ENCODE measurements at regions not wholly inside any gene's neighbourhood (a gene's known extent, or its start where the extent isn't known, plus 50 kb on each side); places are given as distances from the start of the nearest gene placed in this dataset.
A peak's percentile ranks its signal among the peaks of the same experiment; 100 is the strongest.

DNA sequence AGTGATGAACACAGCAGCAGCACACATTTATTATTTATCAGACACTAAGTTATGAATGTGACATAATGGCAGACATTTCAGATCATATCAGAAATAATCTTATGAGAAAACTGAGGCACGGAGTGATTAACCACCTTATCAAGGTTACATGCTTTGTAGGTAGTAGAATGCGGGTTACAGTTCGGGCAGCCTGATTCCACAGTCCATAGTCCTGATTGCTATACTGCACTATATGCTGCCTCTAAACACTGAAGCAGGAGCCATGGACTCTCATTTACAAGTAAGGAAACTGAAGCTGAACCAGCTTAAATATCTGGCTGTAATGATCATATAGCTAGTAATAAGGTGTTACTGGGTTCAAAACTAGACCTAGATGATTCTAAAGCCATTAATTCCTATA, 291.3 kb upstream of the ADAMTSL1 start:
- Mint-ChIP-seq H3K4me3 (no peak overlapping the region), H3K36me3 (peaks cover 4% of the 10 kb centered on the region), H3K4me1 (peaks cover 38% of the 10 kb centered on the region), H3K27me3 (ENCODE audit: low read depth) (no peaks in the 10 kb centered on the region), H3K27ac (no peak overlapping the region), H3K9me3 (peaks cover 6% of the 10 kb centered on the region)
- TF ChIP-seq, protein P1, sequence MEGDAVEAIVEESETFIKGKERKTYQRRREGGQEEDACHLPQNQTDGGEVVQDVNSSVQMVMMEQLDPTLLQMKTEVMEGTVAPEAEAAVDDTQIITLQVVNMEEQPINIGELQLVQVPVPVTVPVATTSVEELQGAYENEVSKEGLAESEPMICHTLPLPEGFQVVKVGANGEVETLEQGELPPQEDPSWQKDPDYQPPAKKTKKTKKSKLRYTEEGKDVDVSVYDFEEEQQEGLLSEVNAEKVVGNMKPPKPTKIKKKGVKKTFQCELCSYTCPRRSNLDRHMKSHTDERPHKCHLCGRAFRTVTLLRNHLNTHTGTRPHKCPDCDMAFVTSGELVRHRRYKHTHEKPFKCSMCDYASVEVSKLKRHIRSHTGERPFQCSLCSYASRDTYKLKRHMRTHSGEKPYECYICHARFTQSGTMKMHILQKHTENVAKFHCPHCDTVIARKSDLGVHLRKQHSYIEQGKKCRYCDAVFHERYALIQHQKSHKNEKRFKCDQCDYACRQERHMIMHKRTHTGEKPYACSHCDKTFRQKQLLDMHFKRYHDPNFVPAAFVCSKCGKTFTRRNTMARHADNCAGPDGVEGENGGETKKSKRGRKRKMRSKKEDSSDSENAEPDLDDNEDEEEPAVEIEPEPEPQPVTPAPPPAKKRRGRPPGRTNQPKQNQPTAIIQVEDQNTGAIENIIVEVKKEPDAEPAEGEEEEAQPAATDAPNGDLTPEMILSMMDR (IDR thresholded peaks at IDR 0.05; ENCODE audit: unreplicated experiment) = no peak
- no peak for DNase-seq (ENCODE audit: low spot score in 2 of 2, unreplicated experiment in 2 of 2)

DNA sequence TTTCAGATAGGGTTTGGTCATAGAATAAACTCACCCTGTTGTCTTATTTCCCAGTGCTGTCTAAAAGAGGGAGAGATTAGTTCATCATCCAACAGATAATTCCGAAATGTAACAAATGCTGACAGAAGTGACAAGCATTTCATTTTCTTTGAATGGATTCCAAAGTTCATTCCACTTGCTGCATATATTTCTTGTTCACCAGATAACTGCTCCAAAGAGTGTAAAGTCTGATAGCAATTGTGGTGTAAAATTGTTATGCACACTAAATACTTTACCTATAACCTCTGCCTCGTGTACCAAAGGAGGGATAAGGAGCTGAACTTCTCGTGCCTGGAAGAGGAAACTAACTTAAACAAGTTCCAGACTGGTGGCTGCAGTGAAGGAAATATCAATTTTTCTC, 290.0 kb upstream of the ADAMTSL1 start:
- Mint-ChIP-seq H3K27ac (peak overlapping the region; percentile 62), H3K27me3 (ENCODE audit: low read depth) (no peaks in the 10 kb centered on the region), H3K4me1 (peaks cover 51% of the 10 kb centered on the region), H3K36me3 (no peaks in the 10 kb centered on the region), H3K9me3 (peaks cover 4% of the 10 kb centered on the region), H3K4me3 (no peak overlapping the region)
- TF ChIP-seq, protein P1 (IDR thresholded peaks at IDR 0.05; ENCODE audit: unreplicated experiment) = no peak
- DNase-seq (ENCODE audit: low spot score in 2 of 2, unreplicated experiment in 2 of 2) = no peak

DNA sequence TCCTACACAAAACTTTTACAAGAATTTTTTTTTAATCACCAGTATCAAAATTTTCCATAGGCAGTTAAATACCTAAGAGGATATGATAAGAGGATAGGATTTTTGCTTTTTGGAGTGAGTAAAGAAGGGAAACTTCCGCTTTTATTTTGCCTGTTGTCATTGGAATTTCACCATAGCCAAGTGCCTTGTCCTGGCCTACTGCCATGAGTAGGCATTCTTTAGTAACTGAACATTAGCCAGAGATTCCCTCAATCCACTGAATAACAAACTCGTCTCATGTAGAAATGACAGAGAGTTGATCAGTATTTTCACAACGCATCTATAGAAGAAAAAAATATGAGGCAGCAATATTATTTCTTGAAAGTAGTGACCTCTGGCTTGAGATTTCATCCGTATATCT, 289.6 kb upstream of the ADAMTSL1 start:
- peaks cover under 1% of the 10 kb centered on the region for H3K9me3 Mint-ChIP-seq
- no peak overlapping the region for H3K4me3 Mint-ChIP-seq
- no peaks in the 10 kb centered on the region for H3K27me3 Mint-ChIP-seq (ENCODE audit: low read depth)
- TF ChIP-seq, protein P1 (IDR thresholded peaks at IDR 0.05; ENCODE audit: unreplicated experiment) = no peak
- H3K36me3 Mint-ChIP-seq = no peaks in the 10 kb centered on the region
- H3K27ac Mint-ChIP-seq = peak overlapping the region; percentile 62
- no peak for DNase-seq (ENCODE audit: low spot score in 2 of 2, unreplicated experiment in 2 of 2)
- peaks cover 52% of the 10 kb centered on the region for H3K4me1 Mint-ChIP-seq

DNA sequence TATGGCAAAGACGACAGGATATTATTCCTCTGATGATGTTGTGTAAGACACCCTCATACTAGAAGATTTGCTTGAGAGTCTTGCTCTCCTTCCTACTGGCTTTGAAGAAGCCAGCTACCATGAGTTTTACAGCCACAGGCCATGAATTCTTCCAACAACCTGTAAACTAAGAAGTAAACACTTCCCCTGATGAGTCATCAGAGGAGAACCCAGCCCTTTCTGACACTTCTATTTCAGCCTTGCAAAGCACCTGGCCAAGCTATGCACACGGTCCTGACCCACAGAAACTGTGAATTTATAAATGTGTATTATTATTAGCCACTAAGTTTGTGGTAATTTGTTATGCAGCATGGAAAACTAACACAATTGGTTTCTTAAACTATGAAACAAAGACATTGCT, 288.8 kb upstream of the ADAMTSL1 start:
- Mint-ChIP-seq H3K9me3 (no peaks in the 10 kb centered on the region), H3K4me1 (peaks cover 59% of the 10 kb centered on the region), H3K27ac (peak overlapping the region; percentile 62), H3K27me3 (ENCODE audit: low read depth) (no peaks in the 10 kb centered on the region), H3K4me3 (no peak overlapping the region), H3K36me3 (no peaks in the 10 kb centered on the region)
- no peak for DNase-seq (ENCODE audit: low spot score in 2 of 2, unreplicated experiment in 2 of 2)
- TF ChIP-seq, protein P1 (IDR thresholded peaks at IDR 0.05; ENCODE audit: unreplicated experiment) = no peak

GRCh38 chr9:18188971-18189370, 285.0 kb upstream of the ADAMTSL1 start:
- peaks cover 52% of the 10 kb centered on the region for H3K4me1 Mint-ChIP-seq

More at GRCh38 chr9:18188971-18189370, 285.0 kb upstream of the ADAMTSL1 start:
- Mint-ChIP-seq H3K9me3 (no peaks in the 10 kb centered on the region), H3K27me3 (ENCODE audit: low read depth) (no peaks in the 10 kb centered on the region), H3K4me3 (no peak overlapping the region), H3K27ac (peak overlapping the region; percentile 77), H3K36me3 (no peaks in the 10 kb centered on the region)
- TF ChIP-seq, protein P1 (IDR thresholded peaks at IDR 0.05; ENCODE audit: unreplicated experiment) = no peak
- no peak for DNase-seq (ENCODE audit: low spot score in 2 of 2, unreplicated experiment in 2 of 2)

All from mesothelial cell of epicardium (in vitro differentiated cells).